A549 (cell line): ENCODE measurements at regions not wholly inside any gene's neighbourhood (a gene's known extent, or its start where the extent isn't known, plus 50 kb on each side); places are given as distances from the start of the nearest gene placed in this dataset.

Experiments used
- CTCF ChIP-seq: fragments of >200 bp; sonication (Bioruptor Twin); formaldehyde crosslinking; IDR thresholded peaks from 3 replicates; pipeline ENCODE4 v1.5.1; 2016
- MAFK ChIP-seq: fragments of 450-650 bp; IDR thresholded peaks from 2 replicates; pipeline ENCODE4 v1.6.1; 2014; ENCODE audit not compliant: partially characterized antibody
- PBX3 ChIP-seq: IDR thresholded peaks from 2 replicates; pipeline ENCODE4 v1.6.1; 2012
- RAD21 ChIP-seq, 2 experiments: fragments of >200 bp in 1 of 2; sonication (Bioruptor Twin) in 1 of 2; formaldehyde crosslinking in 1 of 2; IDR thresholded peaks in 1 of 2; conservative IDR thresholded peaks in 1 of 2; 2 replicates in 1 of 2; 3 replicates in 1 of 2; pipeline ENCODE4 v1.6.1; 2012 to 2018; ENCODE audit warnings: inconsistent platforms in 1 of 2
- REST ChIP-seq: fragments of 200-600 bp; sonication (generic); IDR thresholded peaks from 2 replicates; pipeline ENCODE4 v1.6.1; 2016; ENCODE audit warnings: antibody characterized with exemption, mild to moderate bottlenecking, moderate library complexity
- RFX5 ChIP-seq: fragments of 450-650 bp; IDR thresholded peaks from 2 replicates; pipeline ENCODE4 v1.7.1; 2014; ENCODE audit warnings: antibody characterized with exemption, mild to moderate bottlenecking, moderate library complexity

- TF ChIP-seq PBX3 (no peak), CTCF (no peak), REST (no peak), RAD21 (conservative IDR thresholded peaks at IDR 0.05 in 1 of 2, IDR thresholded peaks at IDR 0.05 in 1 of 2) (no peak), RFX5 (no peak), MAFK (no peak)
Observed at GRCh38 chr21:16087523-16087922, 357.7 kb downstream of the USP25 start.
